HG02852 (cell line): ENCODE measurements at regions not wholly inside any gene's neighbourhood (a gene's known extent, or its start where the extent isn't known, plus 50 kb on each side); places are given as distances from the start of the nearest gene placed in this dataset.
"Not testable (repeated sequence)": the region's sequence is repeated elsewhere in the genome, so short reads cannot be mapped to it uniquely, and the experiment has no call there.

Experiments
- ATAC-seq: cut with Tn5 transposase; IDR thresholded peaks from one replicate; pipeline ENCODE4 v1.9.1; 2021; ENCODE audit warnings: mild to moderate bottlenecking, moderate library complexity; ENCODE audit not compliant: unreplicated experiment

DNA sequence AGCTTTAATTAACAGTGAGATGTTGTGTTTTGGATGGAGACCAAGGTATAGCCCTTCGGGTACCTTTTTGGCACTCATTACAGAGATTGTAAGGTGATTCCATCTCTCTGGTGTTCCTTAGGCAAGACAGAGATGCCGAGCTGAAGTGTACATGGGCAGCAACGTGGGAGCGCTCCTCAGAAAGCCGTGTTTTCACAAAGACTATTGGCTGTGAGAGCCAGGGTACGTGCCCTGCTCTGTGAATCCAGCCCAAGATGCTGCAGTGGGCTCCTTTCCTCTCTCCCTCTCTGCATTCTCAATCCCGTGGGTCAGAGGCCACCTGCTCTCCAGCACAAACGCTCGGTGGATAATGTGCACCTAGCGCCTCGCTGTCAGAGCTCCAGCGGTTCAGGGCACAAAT, 203.0 kb upstream of the EPHA4 start:
- no peak for ATAC-seq

DNA sequence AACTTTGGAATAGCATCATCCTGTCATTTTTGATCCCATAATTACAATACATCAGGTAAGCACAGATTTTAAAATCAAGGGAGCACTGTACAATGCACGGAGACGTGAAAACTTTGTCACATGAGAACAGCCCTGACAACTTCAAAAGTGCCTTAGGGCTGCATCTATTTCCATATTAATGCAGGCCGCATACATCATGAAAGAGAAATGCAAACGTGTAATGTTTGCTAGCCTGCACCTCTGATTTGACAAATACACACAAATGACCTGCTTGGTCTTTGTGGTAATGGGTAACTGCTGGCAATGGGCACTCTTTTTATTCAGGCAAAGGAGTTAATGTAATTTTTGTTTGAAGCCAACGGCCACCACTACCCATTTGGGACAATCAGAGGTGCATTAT, 202.0 kb upstream of the EPHA4 start:
- no peak for ATAC-seq

DNA sequence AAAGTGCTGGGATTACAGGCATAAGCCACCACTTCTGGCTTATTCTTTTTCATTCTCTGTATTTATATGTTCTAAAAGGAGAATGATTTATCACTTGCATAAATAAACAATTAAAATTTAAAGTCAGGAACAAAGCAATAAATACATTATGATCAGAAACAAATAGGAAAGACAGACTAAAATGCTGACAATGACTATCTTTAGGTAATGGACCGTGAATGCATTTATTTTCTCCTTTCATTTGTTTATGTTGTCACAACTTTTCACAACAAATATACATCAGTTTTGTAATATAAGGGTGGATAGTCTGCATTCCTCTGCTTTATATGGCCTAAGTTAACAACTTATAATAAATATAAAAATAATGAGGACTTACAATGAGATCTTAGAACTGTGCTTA, 199.2 kb upstream of the EPHA4 start:
- ATAC-seq = no peak

DNA sequence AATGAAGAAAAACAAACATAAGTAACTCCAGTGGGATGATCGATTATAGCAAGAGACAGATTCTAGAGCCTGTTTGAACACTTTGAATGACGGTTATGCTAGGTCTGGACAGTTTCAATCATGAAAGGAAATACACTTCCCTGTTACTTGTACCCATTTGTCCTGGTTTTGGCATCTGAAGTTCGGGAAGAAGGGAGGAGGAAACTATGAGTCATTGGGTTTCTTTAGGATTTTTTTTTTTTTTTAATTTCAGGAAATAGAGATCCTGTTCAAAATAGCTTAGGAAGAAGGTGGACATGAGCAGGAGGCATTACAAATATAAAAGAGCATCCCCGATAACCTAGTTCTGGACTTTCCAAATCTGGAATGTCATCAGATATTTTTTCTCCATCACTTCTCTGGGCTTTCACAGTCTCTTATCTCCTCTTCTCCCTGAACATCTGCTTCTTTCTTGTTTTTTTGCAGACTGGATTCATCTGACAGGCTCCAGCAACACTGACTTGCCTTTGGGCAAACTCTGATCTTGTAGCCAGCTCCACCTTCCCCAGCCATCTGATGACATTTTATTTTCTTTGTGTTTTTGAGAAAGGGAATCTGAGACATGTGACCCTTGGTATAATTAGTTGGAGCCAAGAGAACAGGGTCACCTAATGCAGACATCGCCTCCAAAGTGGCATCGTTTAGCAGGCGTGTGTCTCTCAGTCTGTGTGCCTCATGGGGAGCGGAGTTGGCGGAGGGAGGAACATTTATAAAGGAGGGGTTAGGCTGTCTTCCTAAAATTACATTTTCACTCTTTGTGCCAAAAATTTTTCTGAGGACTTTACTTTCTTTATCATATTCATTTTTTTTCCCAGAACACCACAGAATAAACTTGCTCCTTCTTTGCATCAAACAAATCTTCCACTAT, 195.3 kb upstream of the EPHA4 start:
- no peak for ATAC-seq

DNA sequence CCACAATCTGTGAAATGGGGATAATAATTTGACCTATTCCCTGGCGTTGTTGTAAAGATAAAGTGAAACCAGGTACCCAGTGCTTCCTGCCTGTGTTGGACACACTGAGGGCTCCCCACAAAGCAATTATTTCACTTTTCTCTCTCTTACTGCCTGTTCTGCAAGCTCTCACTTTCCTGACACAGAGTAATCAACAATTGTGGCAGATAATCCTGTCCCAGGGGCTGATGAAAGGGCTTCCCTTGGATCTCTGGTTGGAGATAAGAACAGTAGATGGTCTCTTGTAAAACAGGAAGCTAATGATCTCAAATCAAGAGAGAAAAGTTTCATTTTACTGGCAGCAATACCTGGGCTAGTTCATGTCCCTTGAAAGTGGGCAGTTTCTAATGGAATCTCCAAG, 190.4 kb upstream of the EPHA4 start:
- ATAC-seq = no peak

DNA sequence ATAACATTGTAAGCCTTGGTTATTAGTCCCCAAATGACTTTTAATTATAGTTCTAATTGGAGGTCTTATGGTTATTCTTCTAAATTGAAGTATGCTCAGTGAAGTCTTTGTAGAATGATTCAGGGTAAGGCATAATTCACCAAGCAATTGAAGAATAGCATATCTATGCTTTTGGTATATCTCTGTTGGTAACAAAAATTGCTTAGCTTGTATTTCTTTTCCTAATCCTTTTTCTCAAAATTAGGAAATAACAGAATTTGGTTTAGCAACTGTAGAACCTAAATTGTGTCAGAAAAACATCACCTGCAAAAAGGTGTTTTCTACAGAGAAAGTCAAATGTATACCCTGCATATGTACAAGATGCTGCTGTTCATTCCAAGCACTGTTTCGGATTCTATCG, 189.2 kb upstream of the EPHA4 start:
- no peak for ATAC-seq

DNA sequence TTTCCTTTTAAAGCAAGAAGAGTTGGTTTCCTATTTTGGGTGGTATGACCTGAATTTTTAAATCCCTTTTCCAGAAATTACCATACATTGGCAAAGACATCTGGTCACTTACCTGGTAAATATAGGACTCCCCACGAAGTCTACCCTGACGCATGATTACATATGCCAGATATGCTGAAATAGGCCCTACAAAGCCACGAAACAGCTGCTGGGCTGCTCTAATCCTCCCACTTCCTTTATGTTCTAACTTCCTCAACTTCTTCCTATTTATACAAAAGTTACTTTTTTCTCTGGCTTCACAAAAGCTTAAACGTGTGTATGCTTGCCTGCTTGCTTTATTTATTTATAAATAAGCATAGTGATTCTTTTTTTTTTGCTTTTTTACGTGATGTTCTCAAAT, 186.0 kb upstream of the EPHA4 start:
- ATAC-seq = no peak

DNA sequence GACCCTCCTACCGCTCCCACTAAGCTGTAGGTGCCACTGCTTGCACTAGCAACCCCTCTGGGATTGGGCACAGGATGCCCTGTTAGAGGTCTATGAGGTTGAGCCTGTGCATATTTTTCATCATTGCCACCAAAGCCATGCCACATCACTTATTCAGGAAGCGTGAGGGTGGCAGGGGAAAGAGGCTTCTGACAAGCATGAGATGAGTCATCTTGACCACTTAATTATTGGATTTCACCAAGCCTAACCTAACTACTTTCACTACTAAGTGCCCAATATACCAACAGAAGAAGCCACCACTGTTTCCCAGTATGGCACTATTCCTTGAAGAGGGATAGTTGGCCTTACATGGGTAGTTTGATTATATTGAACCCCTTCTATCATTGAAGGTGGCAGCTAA, 181.3 kb upstream of the EPHA4 start:
- no peak for ATAC-seq

DNA sequence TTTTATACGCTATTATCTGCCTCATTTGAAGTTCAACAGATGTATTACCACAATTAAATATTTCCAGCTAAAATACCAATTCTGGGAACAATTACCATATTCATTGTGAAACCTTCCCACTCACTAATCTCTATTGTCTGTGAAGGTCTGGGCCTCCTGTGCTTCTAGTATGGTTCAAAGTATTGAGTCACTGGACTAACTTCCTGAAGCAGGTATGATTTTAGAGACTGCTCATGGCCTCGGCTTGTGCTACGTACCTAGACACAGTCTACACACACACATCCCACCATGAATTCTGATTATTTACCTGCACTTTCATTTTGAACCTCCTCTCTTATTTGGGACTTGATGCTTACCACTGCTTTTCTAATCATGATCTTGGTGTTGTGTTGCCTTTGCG, 180.7 kb upstream of the EPHA4 start:
- ATAC-seq = no peak

DNA sequence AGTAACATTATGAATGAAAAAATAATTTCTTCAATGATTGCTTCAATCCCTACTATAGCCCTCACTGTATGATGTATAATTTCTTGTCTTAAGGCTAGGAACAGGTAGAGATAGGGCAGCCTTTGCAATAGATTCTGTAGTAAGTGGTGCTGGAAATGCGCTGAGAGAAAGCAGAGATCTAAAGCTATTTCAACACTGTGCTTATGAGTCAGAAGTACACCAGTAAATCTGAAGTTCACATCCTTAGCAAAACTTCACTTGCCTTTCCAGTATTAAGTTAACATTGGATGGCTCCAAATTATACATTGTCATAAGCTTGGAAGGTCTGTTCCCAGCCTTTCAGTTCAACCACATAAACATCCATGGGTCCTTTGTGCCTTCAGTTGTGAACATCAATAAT, 178.2 kb upstream of the EPHA4 start:
- ATAC-seq = no peak

DNA sequence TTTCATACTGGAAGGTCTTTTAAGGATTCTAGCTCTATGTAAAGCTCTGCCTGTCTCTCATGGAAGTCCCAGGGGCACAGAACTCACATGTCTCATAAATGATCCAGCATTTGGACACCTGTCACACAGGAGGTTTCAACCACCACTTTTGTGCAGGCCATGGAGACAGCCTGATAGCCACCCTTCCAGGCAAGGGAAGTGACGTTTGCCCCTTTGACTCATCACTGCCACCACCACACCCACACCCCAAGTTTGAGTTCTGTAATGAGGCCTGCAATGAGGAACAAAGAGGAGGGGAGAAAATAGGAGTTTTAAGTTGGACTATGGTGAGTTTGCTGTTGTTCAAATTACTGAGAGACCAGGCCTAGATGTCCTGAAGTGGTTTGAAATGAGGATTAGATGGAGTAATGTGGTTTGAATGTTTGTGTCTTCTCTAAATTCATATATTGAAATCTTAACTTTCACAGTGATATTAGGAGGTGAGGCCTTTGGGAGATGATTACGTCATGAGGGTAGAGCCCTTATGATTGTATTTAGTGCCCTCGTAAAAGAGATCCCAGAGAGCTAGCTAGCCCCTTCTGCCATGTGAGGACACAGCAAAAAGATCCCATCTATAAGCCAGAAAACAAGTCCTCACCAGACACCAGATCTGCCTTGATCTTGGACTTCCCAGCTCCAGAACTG, 175.3 kb upstream of the EPHA4 start:
- peak; percentile 87 for ATAC-seq

DNA sequence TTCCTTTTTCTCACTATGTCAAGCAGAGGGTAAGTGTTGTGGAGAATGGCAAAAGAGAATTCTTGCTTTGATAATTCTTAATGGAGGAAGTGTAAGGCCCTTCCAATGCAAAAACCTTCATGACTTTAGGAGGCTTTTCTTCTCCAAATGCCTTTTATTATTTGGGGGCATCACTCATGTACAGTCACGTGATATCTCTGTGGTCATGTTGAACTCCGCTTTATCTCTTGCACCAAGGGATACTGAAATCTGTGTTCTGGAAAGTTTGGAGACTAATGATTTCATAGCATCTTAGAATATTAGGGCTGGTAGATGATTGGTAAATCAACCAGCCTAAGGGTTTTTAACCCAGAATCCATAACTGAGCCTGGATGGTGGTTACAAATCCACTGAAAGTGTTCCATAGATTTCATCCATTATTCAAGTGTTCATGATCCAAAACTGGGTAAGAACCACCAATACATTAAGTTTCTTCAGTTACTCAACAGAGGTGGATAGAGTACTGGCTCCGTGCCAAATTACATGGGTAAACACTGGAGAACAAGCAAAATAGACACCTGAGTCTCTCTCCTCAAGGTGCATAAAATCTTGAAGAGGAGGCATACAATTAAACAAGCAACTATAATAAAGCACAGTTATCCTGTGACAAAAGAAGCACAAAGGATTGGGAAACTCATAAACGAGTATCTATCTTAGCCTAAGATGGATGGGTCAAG, 169.6 kb upstream of the EPHA4 start:
- no peak for ATAC-seq

DNA sequence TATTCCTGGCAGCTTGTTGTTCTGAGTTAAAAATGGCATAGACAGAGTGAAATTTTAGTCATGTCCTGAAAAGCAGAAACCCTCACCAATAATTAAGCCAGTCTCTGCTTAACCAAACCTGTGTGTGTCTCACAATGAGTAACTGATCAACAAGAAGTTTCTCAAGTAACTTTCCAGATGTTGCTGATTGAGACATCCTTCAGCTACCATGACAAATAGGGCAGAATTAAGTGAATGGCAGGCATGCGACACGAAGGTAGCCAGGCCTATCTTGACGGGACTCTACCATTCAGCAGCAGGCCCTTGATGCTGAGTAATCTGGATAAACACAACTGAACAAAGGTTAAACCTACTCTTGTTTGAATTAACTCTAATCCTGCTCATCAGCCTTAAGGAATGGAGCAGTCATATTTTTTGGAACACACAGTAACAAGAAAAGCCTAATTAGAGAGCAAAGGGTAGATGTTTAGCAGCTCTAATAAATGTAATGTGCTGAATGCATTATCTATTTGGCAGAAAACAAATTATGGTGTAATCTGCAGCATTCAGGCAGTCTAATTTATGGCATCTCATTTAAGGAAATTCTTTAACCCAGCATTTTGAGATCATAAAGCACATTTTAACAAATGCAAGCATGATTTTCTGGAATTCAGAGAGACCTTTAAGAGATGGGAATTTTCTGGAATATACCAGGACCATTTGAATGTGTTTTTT, 159.5 kb upstream of the EPHA4 start:
- peak; percentile 56 for ATAC-seq

DNA sequence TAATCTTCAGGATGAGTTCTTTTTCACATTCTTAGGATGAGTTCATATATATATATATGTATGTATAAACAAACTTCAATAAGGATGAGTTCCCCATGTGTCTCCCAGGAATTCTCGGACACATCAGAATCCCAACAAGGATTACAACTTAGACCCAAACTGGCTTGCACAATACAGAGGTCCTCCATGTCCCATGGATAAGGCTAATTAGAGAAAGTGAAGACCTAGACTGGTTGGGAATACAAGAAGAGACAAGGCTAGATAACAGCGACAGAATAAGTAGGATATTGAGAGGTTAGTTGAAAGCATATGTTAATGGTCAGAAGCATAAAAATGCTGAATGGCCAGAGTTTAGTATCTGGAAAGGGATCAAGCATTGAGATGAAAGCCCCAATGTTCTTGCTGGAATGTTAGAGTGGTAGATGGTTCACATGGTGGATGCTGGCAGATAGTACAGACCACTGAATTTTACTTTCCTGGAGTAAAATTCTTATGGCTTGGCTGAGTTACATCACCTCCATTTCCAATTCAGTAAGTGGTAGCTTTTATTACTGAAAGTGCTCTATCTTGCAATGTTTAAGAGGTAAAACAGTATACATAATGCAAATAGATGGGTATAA, 154.9 kb upstream of the EPHA4 start:
- no peak for ATAC-seq

DNA sequence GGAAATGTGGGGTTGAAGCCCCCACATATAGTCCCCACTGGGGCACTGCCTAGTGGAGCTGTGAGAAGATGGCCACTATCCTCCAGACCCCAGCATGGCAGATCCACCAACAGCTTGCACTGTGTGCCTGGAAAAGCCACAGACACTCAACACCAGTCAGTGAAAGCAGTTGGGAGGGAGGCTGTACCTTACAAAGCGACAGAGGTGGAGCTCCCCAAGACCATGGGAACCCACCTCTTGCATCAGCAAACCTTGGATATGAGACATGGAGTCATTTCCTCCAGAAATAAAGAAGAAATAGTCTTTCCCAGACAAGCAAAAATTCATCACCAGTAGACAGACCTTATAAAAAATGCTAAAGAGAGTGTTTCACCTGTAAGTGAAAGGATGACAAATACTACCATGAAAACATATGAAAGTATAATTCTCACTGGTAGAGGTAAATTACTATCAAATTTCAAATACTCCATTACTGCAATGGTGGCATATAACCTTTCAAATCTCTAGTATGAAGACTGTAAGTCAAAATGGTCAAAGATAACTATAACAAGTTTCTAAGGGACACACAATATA, 152.6 kb upstream of the EPHA4 start:
- ATAC-seq = no peak

DNA sequence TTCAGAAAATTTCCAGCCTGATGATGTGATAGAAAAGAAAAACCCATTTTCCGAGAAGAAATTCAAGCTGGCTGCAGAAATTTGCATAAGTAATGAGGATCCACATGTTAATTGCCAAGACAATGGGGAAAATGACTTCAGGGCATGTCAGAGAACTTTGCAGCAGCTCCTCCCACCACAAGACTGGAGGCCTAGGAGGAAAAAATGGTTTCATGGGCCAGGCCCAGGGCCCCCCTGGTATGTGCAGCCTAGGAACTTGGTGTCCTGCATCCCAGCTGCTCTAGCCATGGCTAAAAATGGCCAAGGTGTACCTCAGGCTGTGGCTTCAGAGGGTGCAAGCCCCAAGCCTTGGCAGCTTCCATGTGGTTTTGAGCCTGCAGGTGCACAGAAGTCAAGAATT, 152.0 kb upstream of the EPHA4 start:
- ATAC-seq = not testable (repeated sequence)

DNA sequence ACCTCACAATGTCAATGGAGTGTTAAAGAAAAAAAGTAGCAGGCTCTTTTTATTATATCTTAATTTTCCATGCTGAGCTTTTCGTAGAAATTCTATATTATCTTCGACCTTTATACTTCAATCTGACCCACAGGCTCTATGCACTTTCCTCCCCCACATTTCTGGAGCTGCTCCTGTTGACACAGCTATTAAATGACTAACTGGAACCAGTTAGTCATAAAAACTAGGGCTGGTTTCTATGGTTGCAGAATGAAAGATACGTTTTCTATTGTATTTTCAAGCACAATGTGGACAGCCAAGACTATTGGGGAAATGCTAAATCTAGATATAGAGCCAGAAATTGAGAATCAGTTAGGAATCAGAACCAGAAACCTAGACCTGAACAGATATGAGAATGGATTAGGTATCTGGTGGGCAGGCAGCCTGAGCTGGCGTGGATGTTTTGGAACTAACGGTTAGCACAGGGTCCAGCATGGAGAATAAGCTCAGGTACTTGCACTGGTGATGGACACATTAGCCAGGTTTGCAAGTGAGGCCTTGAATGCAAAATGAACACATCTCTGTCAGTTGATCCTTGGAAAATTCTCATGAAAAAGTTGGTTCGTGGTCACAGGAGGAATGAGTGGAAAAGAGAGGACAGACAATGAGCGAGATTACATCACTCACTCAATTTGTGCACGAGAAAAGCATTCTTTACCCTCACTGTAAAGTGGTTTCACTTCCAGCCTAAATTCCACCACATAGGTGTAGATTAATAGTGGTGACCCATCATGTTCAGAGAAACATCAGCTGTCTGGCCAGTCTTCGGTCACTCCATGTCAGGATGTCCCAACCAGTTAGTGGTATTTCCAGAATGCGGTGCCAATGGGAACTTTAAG, 144.6 kb upstream of the EPHA4 start:
- ATAC-seq = no peak

DNA sequence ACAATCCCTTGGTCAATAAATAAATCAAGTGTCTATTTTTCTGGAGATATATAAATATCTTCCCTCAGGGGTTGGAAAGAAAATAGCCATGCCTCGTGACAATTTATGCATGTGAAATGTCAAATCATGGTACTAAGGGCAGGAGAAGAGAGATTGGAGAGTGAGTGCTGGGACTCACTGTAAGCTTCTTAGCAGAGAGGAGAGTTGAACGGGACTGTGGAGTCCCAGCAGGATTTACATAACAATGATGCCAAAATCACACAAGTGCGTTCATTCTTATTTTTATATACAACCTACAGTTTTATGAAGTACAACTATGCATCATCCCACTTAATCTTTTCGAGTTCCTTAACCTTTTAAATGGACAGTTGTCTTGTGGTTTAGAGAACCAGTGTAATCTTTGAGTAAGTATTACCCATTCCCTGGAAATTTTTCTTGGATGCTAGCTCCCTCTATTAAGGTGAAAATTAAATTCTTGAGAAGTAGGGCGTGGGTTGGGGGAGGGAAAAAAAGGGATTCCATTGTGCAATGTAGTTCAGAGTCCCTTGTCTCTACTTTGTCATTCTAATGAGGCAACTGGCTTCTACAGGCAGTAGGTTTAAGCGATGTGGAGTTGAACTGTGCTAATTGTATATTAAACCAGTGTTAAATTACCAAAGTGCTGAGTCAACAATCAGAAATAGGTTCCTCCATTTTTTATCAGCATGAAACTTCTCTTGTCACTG, 143.6 kb upstream of the EPHA4 start:
- ATAC-seq = no peak

DNA sequence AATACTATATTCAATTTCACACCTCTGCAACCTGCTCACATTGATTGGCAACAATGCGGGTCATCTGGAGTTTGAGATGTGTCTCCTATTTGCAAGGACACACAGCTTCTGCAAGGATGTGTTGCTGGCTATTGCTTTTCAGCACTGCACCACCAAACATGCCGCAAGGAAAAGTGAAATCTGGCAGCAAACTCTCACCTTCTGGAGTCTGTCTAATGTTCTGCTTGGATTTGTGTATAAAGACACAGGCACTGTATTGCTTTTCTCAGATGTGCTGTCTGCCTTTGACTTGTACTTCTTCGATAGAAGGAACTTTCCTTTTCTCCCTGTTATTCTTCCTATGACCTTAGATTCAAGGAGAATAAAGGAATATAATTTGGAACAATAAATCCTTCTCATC, 138.6 kb upstream of the EPHA4 start:
- ATAC-seq = no peak
